OCI-LY7 (cell line): ENCODE measurements at regions not wholly inside any gene's neighbourhood (a gene's known extent, or its start where the extent isn't known, plus 50 kb on each side); places are given as distances from the start of the nearest gene placed in this dataset.

Experiments used
- EZH2phosphoT487 ChIP-seq: fragments of 200-600 bp; sonication (generic); IDR thresholded peaks from 2 replicates; pipeline ENCODE4 v1.6.1; 2018; ENCODE audit warnings: low read depth, borderline replicate concordance, mild to moderate bottlenecking, mixed run types, antibody characterized with exemption, low read length, moderate library complexity, mixed read lengths
- TF ChIP-seq, protein P1 (sequence below): fragments of 200-600 bp; sonication (generic); conservative IDR thresholded peaks from 2 replicates; pipeline ENCODE4 v1.5.1; 2014; ENCODE audit warnings: mild to moderate bottlenecking, antibody characterized with exemption, low read length, moderate library complexity, mixed read lengths

DNA sequence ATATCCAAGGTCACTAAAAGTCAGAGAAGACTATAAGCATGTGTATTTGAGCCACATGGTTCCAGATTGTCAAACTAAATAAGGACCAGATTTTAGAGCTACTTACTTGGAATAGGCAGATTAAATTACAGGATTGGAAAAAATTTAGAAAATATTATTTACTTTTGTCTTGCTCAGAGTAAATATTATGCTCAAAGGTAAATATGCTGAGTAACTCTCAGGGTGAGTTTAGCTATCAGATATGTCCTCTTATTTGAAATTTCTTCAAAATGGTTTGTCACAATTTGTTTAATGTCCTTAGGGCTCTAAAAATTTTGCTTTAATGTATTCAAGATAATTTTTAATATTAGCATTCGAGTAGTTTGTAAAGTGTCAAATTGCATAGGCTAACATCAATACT, 2455.2 kb downstream of the PCDH9 start:
- TF ChIP-seq, protein P1, sequence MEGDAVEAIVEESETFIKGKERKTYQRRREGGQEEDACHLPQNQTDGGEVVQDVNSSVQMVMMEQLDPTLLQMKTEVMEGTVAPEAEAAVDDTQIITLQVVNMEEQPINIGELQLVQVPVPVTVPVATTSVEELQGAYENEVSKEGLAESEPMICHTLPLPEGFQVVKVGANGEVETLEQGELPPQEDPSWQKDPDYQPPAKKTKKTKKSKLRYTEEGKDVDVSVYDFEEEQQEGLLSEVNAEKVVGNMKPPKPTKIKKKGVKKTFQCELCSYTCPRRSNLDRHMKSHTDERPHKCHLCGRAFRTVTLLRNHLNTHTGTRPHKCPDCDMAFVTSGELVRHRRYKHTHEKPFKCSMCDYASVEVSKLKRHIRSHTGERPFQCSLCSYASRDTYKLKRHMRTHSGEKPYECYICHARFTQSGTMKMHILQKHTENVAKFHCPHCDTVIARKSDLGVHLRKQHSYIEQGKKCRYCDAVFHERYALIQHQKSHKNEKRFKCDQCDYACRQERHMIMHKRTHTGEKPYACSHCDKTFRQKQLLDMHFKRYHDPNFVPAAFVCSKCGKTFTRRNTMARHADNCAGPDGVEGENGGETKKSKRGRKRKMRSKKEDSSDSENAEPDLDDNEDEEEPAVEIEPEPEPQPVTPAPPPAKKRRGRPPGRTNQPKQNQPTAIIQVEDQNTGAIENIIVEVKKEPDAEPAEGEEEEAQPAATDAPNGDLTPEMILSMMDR, result no peak
- no peak for TF ChIP-seq EZH2phosphoT487
